WTC11 (cell line): ENCODE measurements at regions not wholly inside any gene's neighbourhood (a gene's known extent, or its start where the extent isn't known, plus 50 kb on each side); places are given as distances from the start of the nearest gene placed in this dataset.

Experiments
- ATAC-seq: fragments of 200-7000 bp; cut with Tn5 transposase; 2 replicates; pipeline ENCODE4 v1.10.0; 2021; ENCODE audit warnings: mild to moderate bottlenecking, moderate library complexity
- CTCF ChIA-PET: fragments of 300-600 bp; sonication (Branson Sonifier 250); formaldehyde crosslinking; loops from one replicate; lab custom pipeline; 2021; ENCODE audit warnings: antibody characterized with exemption; lab: Charles Lee
- POLR2A ChIA-PET: fragments of 350-600 bp; sonication (Branson Sonifier 250); formaldehyde crosslinking; loops from one replicate; lab custom pipeline; 2021; ENCODE audit warnings: antibody characterized with exemption; lab: Charles Lee
- DNase-seq: peaks from one replicate; pipeline ENCODE4 v3.0.0; 2021; ENCODE audit warnings: low spot score
- H3K27ac Mint-ChIP-seq: 2 replicates; pipeline ENCODE4 v1.8.0; 2021; ENCODE audit warnings: mixed read lengths
- H3K27me3 Mint-ChIP-seq: 2 replicates; pipeline ENCODE4 v1.8.0; 2021; ENCODE audit warnings: low read depth, mild to moderate bottlenecking, moderate library complexity, mixed read lengths
- H3K36me3 Mint-ChIP-seq: 2 replicates; pipeline ENCODE4 v1.8.0; 2021; ENCODE audit warnings: mixed read lengths
- H3K4me1 Mint-ChIP-seq: 2 replicates; pipeline ENCODE4 v1.8.0; 2022; ENCODE audit warnings: mixed read lengths
- H3K4me3 Mint-ChIP-seq: 2 replicates; pipeline ENCODE4 v1.8.0; 2021; ENCODE audit warnings: mild to moderate bottlenecking, moderate library complexity, mixed read lengths
- H3K9me3 Mint-ChIP-seq: 2 replicates; pipeline ENCODE4 v1.8.0; 2021; ENCODE audit warnings: mixed read lengths
- HMGA2 ChIP-seq: fragments of 250-450 bp; sonication (Bioruptor Pico); IDR thresholded peaks from 2 replicates; pipeline ENCODE4 v1.4.0; 2021; ENCODE audit warnings: mild to moderate bottlenecking, moderate library complexity
- NR2C2 ChIP-seq: sonication (generic); formaldehyde crosslinking; IDR thresholded peaks from 2 replicates; pipeline ENCODE4 v1.8.0; 2022; ENCODE audit warnings: mild to moderate bottlenecking, missing genetic modification reagents
- ZNF232 ChIP-seq: sonication (generic); formaldehyde crosslinking; IDR thresholded peaks from 2 replicates; pipeline ENCODE4 v1.8.0; 2022; ENCODE audit warnings: mild to moderate bottlenecking, missing genetic modification reagents
- ZNF317 ChIP-seq: sonication (generic); formaldehyde crosslinking; IDR thresholded peaks from 2 replicates; pipeline ENCODE4 v1.8.1; 2023; ENCODE audit warnings: low read depth, mild to moderate bottlenecking, moderate library complexity, missing genetic modification reagents, borderline replicate concordance
- ZNF671 ChIP-seq: fragments of 250-450 bp; sonication (Bioruptor Pico); IDR thresholded peaks from 2 replicates; pipeline ENCODE4 v1.8.0; 2021; ENCODE audit warnings: mild to moderate bottlenecking
- TF ChIP-seq, protein P1 (sequence below): sonication (generic); formaldehyde crosslinking; IDR thresholded peaks from 2 replicates; pipeline ENCODE4 v1.8.0; 2022; ENCODE audit warnings: missing genetic modification reagents
- TF ChIP-seq, protein P2 (sequence below): sonication (generic); formaldehyde crosslinking; IDR thresholded peaks from 2 replicates; pipeline ENCODE4 v1.8.1; 2022; ENCODE audit warnings: low read depth, mild to moderate bottlenecking, moderate library complexity, missing genetic modification reagents, borderline replicate concordance
- TF ChIP-seq, protein P3 (sequence below): sonication (generic); formaldehyde crosslinking; IDR thresholded peaks from 2 replicates; pipeline ENCODE4 v1.8.1; 2023; ENCODE audit warnings: mild to moderate bottlenecking, missing genetic modification reagents, moderate library complexity
- TF ChIP-seq, protein P4 (sequence below): sonication (generic); formaldehyde crosslinking; conservative IDR thresholded peaks from 2 replicates; pipeline ENCODE4 v1.8.1; 2022; ENCODE audit warnings: mild to moderate bottlenecking, missing genetic modification reagents
- TF ChIP-seq, protein P5 (sequence below): sonication (generic); formaldehyde crosslinking; IDR thresholded peaks from 2 replicates; pipeline ENCODE4 v1.8.1; 2023; ENCODE audit warnings: mild to moderate bottlenecking, missing genetic modification reagents, moderate library complexity

DNA sequence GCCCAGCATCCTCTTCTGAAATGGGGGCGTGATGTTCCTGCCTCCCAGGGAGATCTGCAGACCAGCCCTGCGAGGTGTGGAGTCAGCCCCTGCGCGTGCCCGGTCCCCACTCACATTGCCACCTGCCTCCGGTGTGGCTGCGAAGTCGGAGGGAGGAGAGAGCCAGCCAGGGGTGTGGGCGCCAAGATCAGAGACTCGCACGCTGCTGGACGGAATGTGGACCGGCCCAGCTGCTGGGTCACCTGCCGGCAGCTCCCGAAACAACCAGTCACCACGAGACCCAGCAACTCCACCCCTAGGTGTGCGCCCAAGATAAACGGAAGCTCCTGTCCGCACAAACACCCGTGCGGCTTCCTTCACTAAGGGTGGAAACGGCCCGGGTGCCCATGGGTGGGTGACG is 51.1 kb upstream of the EGFL7 start:
- TF ChIP-seq, protein P1, sequence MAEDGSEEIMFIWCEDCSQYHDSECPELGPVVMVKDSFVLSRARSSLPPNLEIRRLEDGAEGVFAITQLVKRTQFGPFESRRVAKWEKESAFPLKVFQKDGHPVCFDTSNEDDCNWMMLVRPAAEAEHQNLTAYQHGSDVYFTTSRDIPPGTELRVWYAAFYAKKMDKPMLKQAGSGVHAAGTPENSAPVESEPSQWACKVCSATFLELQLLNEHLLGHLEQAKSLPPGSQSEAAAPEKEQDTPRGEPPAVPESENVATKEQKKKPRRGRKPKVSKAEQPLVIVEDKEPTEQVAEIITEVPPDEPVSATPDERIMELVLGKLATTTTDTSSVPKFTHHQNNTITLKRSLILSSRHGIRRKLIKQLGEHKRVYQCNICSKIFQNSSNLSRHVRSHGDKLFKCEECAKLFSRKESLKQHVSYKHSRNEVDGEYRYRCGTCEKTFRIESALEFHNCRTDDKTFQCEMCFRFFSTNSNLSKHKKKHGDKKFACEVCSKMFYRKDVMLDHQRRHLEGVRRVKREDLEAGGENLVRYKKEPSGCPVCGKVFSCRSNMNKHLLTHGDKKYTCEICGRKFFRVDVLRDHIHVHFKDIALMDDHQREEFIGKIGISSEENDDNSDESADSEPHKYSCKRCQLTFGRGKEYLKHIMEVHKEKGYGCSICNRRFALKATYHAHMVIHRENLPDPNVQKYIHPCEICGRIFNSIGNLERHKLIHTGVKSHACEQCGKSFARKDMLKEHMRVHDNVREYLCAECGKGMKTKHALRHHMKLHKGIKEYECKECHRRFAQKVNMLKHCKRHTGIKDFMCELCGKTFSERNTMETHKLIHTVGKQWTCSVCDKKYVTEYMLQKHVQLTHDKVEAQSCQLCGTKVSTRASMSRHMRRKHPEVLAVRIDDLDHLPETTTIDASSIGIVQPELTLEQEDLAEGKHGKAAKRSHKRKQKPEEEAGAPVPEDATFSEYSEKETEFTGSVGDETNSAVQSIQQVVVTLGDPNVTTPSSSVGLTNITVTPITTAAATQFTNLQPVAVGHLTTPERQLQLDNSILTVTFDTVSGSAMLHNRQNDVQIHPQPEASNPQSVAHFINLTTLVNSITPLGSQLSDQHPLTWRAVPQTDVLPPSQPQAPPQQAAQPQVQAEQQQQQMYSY (CRISPR knock-in tag) = peak; percentile 6; the same call in 1 of the 2 replicates
- TF ChIP-seq ZNF317 (CRISPR knock-in tag) (no peak), ZNF671 (CRISPR knock-in tag) (no peak)
- Mint-ChIP-seq H3K9me3 (no peaks in the 10 kb centered on the region), H3K4me3 (no peak overlapping the region), H3K36me3 (no peaks in the 10 kb centered on the region), H3K27me3 (no peaks in the 10 kb centered on the region; the same call in 1 of the 2 replicates), H3K27ac (peak overlapping the region; percentile 63; the same call in 1 of the 2 replicates), H3K4me1 (peaks cover 17% of the 10 kb centered on the region)
- POLR2A ChIA-PET = no interaction called here
- ATAC-seq (no peak), DNase-seq (no peak)
- CTCF ChIA-PET = no interaction called here

DNA sequence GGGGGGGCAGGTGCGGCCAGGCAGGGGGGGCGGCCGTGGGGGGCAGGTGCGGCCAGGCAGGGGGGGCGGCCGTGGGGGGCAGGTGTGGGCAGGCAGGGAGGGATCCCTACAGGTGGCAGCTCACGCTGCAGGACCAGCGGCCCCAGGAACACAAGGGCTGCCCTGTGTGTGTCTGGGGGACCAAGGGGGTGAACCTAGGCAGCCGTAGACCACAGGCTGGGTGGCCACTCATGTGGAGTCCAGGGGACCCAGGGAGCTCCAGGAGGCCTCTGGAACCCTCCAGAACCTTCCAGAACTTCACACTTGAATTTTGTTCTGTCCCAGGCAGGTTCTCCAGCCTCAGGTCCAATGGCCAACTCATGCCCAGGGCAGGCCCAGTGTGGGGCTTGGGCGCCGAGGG is 51.6 kb upstream of the EGFL7 start:
- TF ChIP-seq, protein P2, sequence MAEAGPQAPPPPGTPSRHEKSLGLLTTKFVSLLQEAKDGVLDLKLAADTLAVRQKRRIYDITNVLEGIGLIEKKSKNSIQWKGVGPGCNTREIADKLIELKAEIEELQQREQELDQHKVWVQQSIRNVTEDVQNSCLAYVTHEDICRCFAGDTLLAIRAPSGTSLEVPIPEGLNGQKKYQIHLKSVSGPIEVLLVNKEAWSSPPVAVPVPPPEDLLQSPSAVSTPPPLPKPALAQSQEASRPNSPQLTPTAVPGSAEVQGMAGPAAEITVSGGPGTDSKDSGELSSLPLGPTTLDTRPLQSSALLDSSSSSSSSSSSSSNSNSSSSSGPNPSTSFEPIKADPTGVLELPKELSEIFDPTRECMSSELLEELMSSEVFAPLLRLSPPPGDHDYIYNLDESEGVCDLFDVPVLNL (CRISPR knock-in tag) = no peak
- no peak for TF ChIP-seq ZNF232
- TF ChIP-seq, protein P3, sequence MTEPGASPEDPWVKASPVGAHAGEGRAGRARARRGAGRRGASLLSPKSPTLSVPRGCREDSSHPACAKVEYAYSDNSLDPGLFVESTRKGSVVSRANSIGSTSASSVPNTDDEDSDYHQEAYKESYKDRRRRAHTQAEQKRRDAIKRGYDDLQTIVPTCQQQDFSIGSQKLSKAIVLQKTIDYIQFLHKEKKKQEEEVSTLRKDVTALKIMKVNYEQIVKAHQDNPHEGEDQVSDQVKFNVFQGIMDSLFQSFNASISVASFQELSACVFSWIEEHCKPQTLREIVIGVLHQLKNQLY (CRISPR knock-in tag) = no peak
- TF ChIP-seq, protein P4, sequence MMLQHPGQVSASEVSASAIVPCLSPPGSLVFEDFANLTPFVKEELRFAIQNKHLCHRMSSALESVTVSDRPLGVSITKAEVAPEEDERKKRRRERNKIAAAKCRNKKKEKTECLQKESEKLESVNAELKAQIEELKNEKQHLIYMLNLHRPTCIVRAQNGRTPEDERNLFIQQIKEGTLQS (CRISPR knock-in tag) = no peak
- TF ChIP-seq ZNF671 (CRISPR knock-in tag) = no peak
- TF ChIP-seq, protein P5, sequence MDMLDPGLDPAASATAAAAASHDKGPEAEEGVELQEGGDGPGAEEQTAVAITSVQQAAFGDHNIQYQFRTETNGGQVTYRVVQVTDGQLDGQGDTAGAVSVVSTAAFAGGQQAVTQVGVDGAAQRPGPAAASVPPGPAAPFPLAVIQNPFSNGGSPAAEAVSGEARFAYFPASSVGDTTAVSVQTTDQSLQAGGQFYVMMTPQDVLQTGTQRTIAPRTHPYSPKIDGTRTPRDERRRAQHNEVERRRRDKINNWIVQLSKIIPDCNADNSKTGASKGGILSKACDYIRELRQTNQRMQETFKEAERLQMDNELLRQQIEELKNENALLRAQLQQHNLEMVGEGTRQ (CRISPR knock-in tag) = no peak
- TF ChIP-seq, protein P1 (CRISPR knock-in tag) = no peak; the same call in 1 of the 2 replicates
- no peak for TF ChIP-seq NR2C2 (CRISPR knock-in tag)
- no peak for TF ChIP-seq HMGA2
- DNase-seq (no peak), ATAC-seq (no peak)
- Mint-ChIP-seq H3K4me1 (peaks cover 17% of the 10 kb centered on the region), H3K9me3 (no peaks in the 10 kb centered on the region), H3K36me3 (no peaks in the 10 kb centered on the region), H3K27me3 (no peaks in the 10 kb centered on the region; the same call in 1 of the 2 replicates), H3K4me3 (no peak overlapping the region), H3K27ac (no peak overlapping the region)
- ChIA-PET CTCF (interaction anchor here (1.1 to 1.5 kb wide), 3 partner anchors 16 to 127 kb away, joined by 5 to 6 read pairs (median 5); no protein-coding TSS in a partner anchor), POLR2A (interaction anchor here (0.6 kb wide), 1 partner anchor 518 kb away, joined by 3 read pairs; no protein-coding TSS in a partner anchor)
